ENCODE measurements at regions not wholly inside any gene's neighbourhood (a gene's known extent, or its start where the extent isn't known, plus 50 kb on each side); places are given as distances from the start of the nearest gene placed in this dataset.
"Not testable (repeated sequence)": the region's sequence is repeated elsewhere in the genome, so short reads cannot be mapped to it uniquely, and the experiment has no call there.

DNA sequence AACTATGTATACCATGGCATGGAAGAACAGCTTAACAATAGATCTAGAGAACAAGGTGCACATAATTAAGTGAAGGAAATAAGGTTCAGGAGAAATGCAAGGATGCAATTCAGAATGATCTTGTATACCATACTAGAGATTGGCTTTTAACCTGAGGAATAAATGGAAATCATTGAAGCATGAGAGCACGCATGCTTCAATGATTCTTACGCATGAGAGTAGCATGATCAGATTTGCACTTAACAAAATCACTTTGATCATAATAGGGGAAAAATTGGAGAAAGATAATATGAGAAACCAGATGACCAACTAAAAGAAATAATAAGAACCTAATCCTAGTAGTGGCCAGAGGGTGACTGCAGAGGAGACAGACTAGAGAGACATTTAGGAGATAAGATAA is 133.3 kb upstream of the FSCB start:
- Mint-ChIP-seq H3K27ac (no peak overlapping the region), H3K9me3 (no peaks in the 10 kb centered on the region), H3K4me1 (ENCODE audit: low read depth) (no peaks in the 10 kb centered on the region), H3K36me3 (ENCODE audit: low read depth) (no peaks in the 10 kb centered on the region), H3K27me3 (no peaks in the 10 kb centered on the region), H3K4me3 (no peak overlapping the region)
- DNase-seq, result no peak

DNA sequence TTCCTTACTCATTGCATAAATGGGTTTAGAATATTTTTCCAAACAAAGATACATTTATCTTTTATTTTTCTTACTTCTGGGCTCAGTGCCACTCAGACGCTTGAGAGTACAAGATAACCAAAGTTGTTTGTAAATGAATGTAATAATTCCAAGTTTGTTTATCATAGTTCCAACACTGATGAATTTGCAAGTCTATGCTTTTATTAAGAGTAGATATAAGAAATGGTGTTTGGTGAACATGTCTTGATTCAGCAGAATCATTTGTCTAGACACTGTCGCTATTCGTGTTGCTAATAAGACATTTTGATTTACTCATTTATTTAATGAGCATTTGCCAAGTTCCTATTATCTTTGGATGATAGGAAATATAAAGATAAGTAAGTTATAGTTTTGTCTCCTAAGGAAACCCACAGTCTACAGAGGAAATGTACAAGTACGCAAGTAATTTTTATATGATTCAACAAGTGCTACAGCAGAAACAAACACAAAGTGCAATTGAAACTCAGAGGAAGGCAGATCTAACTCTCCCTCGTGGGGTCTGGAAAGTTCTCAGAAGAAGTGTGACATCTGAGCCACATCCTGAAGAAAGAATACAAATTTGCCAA is 132.8 kb upstream of the FSCB start:
- H3K36me3 Mint-ChIP-seq (ENCODE audit: low read depth), result no peaks in the 10 kb centered on the region
- no peak overlapping the region for H3K27ac Mint-ChIP-seq
- H3K27me3 Mint-ChIP-seq, result no peaks in the 10 kb centered on the region
- no peak overlapping the region for H3K4me3 Mint-ChIP-seq
- no peak for DNase-seq
- no peaks in the 10 kb centered on the region for H3K4me1 Mint-ChIP-seq (ENCODE audit: low read depth)
- no peaks in the 10 kb centered on the region for H3K9me3 Mint-ChIP-seq

DNA sequence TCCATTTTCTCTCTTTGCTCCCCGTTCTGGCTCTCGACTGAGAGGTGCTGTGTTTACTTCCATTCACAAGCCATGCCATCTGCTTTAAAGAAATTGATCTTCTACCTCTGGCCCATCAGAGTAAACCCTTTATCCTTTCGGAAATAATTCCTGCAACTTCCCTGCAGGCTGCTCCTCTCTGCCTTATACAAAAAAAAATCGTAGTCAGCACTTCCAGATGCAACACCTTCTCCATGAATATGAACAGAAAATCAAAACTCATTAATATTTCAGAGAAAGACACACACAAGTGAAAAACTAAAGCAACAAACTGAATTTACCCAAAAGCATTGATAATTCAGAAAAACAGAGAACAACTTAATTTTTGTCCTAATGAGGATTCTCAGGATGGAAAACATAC is 127.6 kb upstream of the FSCB start:
- Mint-ChIP-seq H3K36me3 (ENCODE audit: low read depth) (no peaks in the 10 kb centered on the region), H3K27me3 (no peaks in the 10 kb centered on the region), H3K4me3 (no peak overlapping the region), H3K4me1 (ENCODE audit: low read depth) (no peaks in the 10 kb centered on the region), H3K9me3 (peaks cover 2% of the 10 kb centered on the region), H3K27ac (no peak overlapping the region)
- no peak for DNase-seq

DNA sequence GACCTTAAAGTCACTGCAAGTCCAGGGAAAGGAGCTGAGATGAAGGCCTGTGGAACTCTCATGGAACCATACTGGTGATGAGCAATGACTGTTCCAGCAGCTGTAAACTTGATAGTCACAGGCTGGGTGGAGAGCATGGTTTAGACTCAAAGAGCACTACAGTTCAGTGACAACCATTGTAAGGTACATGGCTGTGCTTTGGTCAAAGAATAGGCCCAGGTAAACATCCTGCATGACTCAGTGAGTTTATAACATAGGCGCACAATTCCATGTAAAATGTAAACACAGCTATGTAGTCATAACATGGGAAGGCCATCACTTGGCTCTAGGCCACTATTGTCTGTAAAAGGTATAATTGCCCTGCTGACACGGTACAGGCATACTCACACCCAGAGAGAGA is 119.3 kb upstream of the FSCB start:
- Mint-ChIP-seq H3K27me3 (no peaks in the 10 kb centered on the region), H3K4me1 (ENCODE audit: low read depth) (no peaks in the 10 kb centered on the region), H3K9me3 (no peaks in the 10 kb centered on the region), H3K36me3 (ENCODE audit: low read depth) (no peaks in the 10 kb centered on the region), H3K27ac (no peak overlapping the region), H3K4me3 (no peak overlapping the region)
- DNase-seq, result no peak

DNA sequence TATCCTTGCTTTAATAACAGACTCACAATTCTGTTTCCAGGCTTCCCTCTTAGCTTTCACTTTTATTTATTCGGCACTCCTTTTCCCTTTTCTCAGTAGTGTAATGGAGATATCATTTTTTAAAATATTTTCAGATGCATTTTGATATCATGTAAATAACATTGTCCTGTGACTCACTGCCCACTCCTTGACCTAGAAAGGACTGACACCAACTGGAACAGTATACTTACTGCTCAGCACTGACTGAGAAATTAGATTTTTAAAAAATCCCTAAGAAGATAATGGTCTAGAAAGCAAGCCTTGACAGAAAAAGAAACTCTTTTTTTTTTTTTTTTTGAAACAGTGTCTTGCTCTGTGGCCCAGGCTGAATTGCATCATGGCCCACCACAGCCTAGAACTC is 118.0 kb upstream of the FSCB start:
- Mint-ChIP-seq H3K36me3 (ENCODE audit: low read depth) (no peaks in the 10 kb centered on the region), H3K4me1 (ENCODE audit: low read depth) (no peaks in the 10 kb centered on the region), H3K9me3 (no peaks in the 10 kb centered on the region), H3K27ac (no peak overlapping the region), H3K27me3 (no peaks in the 10 kb centered on the region), H3K4me3 (no peak overlapping the region)
- no peak for DNase-seq

DNA sequence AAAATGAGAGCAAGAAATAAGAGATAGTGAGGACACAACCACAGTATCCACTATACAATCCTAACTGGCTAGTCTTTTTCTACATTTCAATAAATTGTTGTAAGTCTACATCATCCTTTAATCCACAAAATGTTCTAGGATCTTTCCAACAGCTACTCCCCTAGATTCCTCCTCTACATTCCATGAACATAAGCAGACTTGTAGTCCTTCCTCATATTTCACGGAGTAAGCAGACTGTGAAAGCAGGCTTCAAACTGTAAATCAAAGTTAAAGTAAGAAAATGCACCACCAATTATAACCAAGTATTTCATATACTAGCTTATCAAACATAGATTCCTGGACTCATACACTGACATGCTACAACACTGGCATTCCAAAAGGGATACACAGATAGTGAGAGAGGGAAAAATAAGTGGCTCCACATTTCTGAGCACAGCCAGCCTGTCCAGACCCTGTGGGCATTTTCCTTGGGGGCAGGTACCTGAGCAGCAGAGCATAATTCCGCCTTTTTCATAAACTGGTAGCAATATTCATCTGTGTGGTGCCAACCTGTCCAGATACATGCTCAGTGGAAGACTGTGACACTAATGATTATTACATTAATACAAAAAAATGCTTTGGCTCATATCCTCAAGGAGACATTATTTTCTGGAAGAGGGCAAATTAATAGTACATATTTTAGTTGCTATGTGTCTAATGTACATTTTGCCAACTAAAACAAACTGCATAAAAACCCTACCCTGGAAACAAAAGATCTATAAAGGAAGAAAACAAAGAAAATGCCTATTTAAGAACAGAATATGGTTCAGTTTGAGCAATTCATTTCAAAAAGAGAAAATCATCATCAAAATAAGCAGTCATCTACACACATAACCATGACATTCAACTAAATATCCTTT is 113.3 kb upstream of the FSCB start:
- H3K36me3 Mint-ChIP-seq (ENCODE audit: low read depth), result no peaks in the 10 kb centered on the region
- H3K27me3 Mint-ChIP-seq, result no peaks in the 10 kb centered on the region
- H3K27ac Mint-ChIP-seq, result no peak overlapping the region
- no peaks in the 10 kb centered on the region for H3K9me3 Mint-ChIP-seq
- no peak for DNase-seq
- H3K4me1 Mint-ChIP-seq (ENCODE audit: low read depth), result no peaks in the 10 kb centered on the region
- no peak overlapping the region for H3K4me3 Mint-ChIP-seq

DNA sequence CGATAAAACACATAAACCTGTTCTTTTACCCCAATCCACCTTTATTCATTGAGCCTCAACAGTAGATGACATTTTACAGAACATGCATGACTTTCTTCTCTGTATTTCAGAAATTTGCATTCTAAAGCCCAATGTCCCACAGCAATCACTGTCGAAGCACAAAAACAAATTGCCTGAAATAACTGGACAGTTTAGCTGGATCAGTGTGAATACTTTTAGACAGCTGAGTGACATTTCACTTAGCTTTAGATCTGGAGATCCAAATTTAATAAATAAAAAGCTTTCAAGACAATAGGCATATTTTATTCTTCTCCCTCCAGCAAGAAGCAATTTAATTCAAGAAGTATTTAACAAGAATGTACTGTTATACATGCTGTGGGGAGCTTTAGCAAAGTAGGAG is 109.1 kb upstream of the FSCB start:
- no peaks in the 10 kb centered on the region for H3K9me3 Mint-ChIP-seq
- no peaks in the 10 kb centered on the region for H3K4me1 Mint-ChIP-seq (ENCODE audit: low read depth)
- H3K27me3 Mint-ChIP-seq, result no peaks in the 10 kb centered on the region
- no peak for DNase-seq
- no peak overlapping the region for H3K4me3 Mint-ChIP-seq
- H3K36me3 Mint-ChIP-seq (ENCODE audit: low read depth), result no peaks in the 10 kb centered on the region
- H3K27ac Mint-ChIP-seq, result no peak overlapping the region

DNA sequence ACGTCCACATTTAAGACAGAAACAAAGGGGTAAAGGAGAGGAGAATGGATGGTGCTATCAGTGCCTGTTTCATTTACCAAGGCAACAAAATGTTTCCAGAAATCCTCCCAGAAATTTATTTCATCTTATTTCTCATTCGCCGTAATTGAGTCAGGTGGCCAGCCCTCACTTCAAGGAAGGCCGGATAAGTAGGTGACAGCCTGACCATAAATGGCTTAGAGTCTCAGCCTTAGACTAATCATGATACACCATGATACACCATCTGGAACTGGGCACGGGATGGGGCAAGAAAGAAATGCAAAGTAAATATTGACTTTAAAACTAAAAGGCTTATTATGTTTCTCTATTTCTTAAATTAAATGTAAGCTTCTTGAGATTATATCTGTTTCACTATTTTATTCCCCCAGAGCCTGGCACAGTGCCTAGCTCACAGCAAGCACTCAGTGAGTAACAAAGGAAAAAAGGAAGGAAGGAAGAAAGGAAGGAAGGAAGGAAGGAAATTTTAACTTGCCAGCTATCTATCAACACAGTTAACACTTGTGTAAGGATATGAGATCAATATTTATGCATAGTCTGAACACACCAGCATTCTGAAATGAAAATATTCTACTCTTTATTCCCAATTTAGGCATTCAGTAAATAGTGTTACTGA is 106.1 kb upstream of the FSCB start:
- Mint-ChIP-seq H3K27me3 (no peaks in the 10 kb centered on the region), H3K36me3 (ENCODE audit: low read depth) (no peaks in the 10 kb centered on the region), H3K4me3 (no peak overlapping the region), H3K27ac (no peak overlapping the region), H3K4me1 (ENCODE audit: low read depth) (no peaks in the 10 kb centered on the region), H3K9me3 (no peaks in the 10 kb centered on the region)
- no peak for DNase-seq

DNA sequence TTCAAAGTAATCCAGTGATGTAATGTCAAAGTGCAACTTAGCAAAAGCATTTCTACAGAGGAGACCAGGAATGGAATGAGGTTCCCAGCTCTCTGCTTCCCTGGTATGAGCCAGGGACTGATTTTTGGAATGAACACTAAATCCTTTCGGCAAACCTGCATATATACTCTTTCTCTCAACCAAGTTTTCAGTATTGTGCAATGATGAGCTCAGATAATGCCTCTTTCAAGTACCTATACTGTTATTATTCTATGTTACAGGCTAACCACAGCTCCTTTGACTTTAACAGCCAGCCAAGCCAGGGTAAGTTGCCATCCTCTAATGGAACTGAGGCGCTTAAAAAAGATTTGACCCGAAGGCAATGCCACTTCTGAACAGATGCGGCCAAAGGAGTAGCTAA is 104.9 kb upstream of the FSCB start:
- no peak for DNase-seq
- Mint-ChIP-seq H3K9me3 (no peaks in the 10 kb centered on the region), H3K4me3 (no peak overlapping the region), H3K36me3 (ENCODE audit: low read depth) (no peaks in the 10 kb centered on the region), H3K4me1 (ENCODE audit: low read depth) (no peaks in the 10 kb centered on the region), H3K27ac (no peak overlapping the region), H3K27me3 (no peaks in the 10 kb centered on the region)

DNA sequence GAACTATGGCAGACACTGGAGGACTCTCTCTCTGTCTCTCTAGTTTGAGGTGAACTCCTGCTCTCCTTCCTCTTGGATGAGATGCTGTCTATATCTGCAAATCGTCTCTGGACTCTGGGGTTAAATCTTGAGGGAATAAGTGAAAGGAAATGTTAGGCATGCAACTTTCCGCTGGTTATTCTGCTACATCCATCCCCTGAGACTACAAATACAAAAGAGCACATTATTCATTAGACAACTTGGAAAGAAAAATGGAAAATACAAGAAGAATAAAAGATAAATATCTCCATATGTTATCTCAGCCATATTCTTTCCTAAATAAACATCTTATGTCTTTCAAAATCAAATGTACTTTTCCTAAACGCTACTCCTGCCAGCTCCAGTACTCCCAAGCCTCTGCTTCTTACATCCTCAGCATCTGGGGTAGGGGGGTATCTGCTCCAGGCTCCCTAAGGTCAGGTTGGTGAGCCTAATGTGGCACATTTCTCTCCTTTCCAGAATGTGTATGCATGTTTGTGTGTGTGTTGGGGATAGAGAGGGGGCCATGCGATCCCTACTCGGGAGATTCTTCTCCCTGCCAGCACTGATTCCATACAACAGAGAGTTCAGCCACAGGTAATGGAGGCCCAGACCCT is 102.9 kb upstream of the FSCB start:
- Mint-ChIP-seq H3K36me3 (ENCODE audit: low read depth) (no peaks in the 10 kb centered on the region), H3K27me3 (no peaks in the 10 kb centered on the region), H3K9me3 (no peaks in the 10 kb centered on the region), H3K27ac (no peak overlapping the region), H3K4me1 (ENCODE audit: low read depth) (no peaks in the 10 kb centered on the region), H3K4me3 (no peak overlapping the region)
- no peak for DNase-seq

DNA sequence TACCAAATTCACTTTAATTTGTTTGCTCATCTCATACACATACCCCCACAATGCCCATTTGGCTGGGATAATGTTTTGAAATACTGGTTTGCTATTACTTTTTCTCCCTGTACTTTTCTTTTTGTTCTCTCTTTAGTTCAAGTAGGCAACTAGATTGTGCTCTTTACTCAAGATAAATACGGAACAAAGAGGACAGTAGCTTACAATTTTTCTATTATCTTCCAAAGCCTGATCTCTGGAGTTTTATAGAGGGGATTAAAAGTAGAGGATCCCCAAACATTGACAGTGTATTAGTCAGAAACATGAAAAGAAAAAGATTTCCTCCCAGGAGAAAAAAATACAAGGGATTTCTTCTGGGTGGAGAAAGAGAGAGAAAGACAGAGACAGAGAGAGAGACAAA is 102.1 kb upstream of the FSCB start:
- Mint-ChIP-seq H3K4me1 (ENCODE audit: low read depth) (no peaks in the 10 kb centered on the region), H3K36me3 (ENCODE audit: low read depth) (no peaks in the 10 kb centered on the region), H3K27me3 (no peaks in the 10 kb centered on the region), H3K9me3 (no peaks in the 10 kb centered on the region), H3K4me3 (no peak overlapping the region), H3K27ac (no peak overlapping the region)
- no peak for DNase-seq

DNA sequence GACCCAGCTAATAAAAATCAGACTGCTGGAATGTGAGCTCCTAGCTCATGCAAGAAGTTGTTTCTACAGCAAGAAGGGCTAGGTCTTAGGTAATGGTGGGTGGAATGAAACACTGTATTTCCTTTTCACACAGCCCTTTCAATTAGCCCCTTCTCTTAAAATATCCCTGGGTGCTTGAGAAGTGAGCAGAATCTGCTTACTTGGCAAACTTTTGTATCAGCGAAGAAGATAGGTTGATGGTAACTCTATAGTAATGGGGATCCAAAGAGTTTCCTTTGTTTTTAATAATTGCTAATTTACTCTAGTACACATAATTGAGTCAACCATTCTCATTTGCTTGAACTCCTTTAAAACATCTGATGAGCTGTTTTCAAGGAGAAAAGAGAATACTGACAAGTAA is 100.6 kb upstream of the FSCB start:
- no peak overlapping the region for H3K27ac Mint-ChIP-seq
- H3K27me3 Mint-ChIP-seq, result no peaks in the 10 kb centered on the region
- H3K9me3 Mint-ChIP-seq, result no peaks in the 10 kb centered on the region
- no peaks in the 10 kb centered on the region for H3K4me1 Mint-ChIP-seq (ENCODE audit: low read depth)
- no peak overlapping the region for H3K4me3 Mint-ChIP-seq
- DNase-seq, result no peak
- H3K36me3 Mint-ChIP-seq (ENCODE audit: low read depth), result no peaks in the 10 kb centered on the region

DNA sequence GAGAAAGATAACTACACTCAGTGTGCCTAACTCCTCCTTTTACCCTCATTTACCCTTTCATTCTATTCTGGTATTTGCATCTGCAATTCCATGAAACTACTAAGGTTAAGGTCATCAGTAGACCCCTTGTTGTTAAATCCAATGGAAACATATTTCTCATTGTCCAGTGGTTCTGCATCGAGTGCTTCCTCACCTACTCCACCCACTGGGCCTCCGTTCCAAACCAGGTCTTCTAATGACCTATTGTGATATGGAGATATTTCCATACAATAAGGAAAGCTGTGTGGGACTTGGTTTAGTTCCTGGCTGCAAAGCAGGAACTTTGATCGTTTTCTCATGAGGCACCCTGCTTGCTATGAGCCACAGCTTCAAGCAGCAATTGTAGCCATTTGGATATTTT is 99.5 kb upstream of the FSCB start:
- H3K4me1 Mint-ChIP-seq (ENCODE audit: low read depth), result no peaks in the 10 kb centered on the region
- no peaks in the 10 kb centered on the region for H3K27me3 Mint-ChIP-seq
- no peaks in the 10 kb centered on the region for H3K36me3 Mint-ChIP-seq (ENCODE audit: low read depth)
- no peaks in the 10 kb centered on the region for H3K9me3 Mint-ChIP-seq
- DNase-seq, result no peak
- H3K27ac Mint-ChIP-seq, result no peak overlapping the region
- no peak overlapping the region for H3K4me3 Mint-ChIP-seq

DNA sequence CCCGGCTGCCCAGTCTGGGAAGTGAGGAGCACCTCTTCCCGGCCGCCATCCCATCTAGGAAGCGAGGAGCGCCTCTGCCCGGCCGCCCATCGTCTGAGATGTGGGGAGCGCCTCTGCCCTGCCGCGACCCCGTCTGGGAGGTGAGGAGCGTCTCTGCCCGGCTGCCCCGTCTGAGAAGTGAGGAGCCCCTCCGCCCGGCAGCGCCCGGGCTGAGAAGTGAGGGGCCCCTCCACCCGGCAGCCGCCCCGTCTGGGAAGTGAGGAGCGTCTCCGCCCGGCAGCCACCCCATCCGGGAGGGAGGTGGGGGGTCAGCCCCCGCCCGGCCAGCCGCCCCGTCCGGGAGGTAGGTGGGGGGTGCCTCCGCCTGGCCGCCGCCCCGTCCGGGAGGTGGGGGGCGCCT is 94.2 kb upstream of the FSCB start:
- DNase-seq; H3K27ac Mint-ChIP-seq; H3K36me3 Mint-ChIP-seq (ENCODE audit: low read depth); H3K4me1 Mint-ChIP-seq (ENCODE audit: low read depth); H3K27me3 Mint-ChIP-seq; H3K4me3 Mint-ChIP-seq; H3K9me3 Mint-ChIP-seq: not testable (repeated sequence)

DNA sequence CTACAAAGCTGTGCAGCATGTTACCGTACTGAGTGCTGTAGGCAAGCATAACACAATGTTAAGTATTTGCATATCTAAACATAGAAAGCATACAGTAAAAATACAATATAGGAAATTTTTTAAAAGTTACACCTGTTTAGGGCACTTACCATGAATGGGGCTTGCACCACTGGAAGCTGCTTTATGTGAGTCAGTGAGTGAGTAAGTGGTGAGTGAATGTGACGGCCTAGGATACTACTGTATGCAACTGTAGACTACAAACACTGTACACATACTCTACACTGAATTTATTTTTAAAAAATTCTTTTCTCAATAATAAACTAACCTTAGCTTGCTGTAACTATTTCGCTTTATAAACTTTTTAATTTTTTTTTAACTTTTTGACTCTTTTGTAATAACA is 82.1 kb upstream of the FSCB start:
- H3K27me3 Mint-ChIP-seq, result no peaks in the 10 kb centered on the region
- no peak overlapping the region for H3K27ac Mint-ChIP-seq
- DNase-seq, result no peak
- peaks cover 2% of the 10 kb centered on the region for H3K9me3 Mint-ChIP-seq
- no peaks in the 10 kb centered on the region for H3K4me1 Mint-ChIP-seq (ENCODE audit: low read depth)
- no peaks in the 10 kb centered on the region for H3K36me3 Mint-ChIP-seq (ENCODE audit: low read depth)
- no peak overlapping the region for H3K4me3 Mint-ChIP-seq

All from activated T-cell treated with anti-CD3 and anti-CD28 coated beads, Interleukin-2, amount 50 U/mL, for 24 hours (primary cell).